Epithelial cell of esophagus (primary cell): ENCODE measurements at regions not wholly inside any gene's neighbourhood (a gene's known extent, or its start where the extent isn't known, plus 50 kb on each side); places are given as distances from the start of the nearest gene placed in this dataset.
"Not testable (repeated sequence)": the region's sequence is repeated elsewhere in the genome, so short reads cannot be mapped to it uniquely, and the experiment has no call there.

Experiments used
- DNase-seq: peaks from one replicate; pipeline ENCODE4 v3.0.0; 2010; ENCODE audit warnings: low read depth
- H3K4me3 ChIP-seq: 2 replicates; pipeline ENCODE4 v1.5.1; 2011; ENCODE audit warnings: mild to moderate bottlenecking, low read length, control low read depth
- CTCF ChIP-seq: IDR thresholded peaks from 2 replicates; pipeline ENCODE4 v1.5.1; 2011; ENCODE audit warnings: low read depth, mild to moderate bottlenecking, low read length, control low read depth, inconsistent platforms; ENCODE audit not compliant: insufficient read depth; ENCODE audit errors: missing control alignments

- no peak for TF ChIP-seq CTCF
- no peak overlapping the region for H3K4me3 ChIP-seq
- DNase-seq: no peak
Measured at GRCh38 chr17:54196751-54197150, 374.0 kb downstream of the KIF2B start.

GRCh38 chr17:54201380-54201779, 378.7 kb downstream of the KIF2B start:
- DNase-seq: not testable (repeated sequence)

GRCh38 chr17:54220829-54221228, 398.1 kb downstream of the KIF2B start:
- no peak for DNase-seq
- no peak overlapping the region for H3K4me3 ChIP-seq
- TF ChIP-seq CTCF: no peak

More at GRCh38 chr17:54201380-54201779, 378.7 kb downstream of the KIF2B start:
- not testable (repeated sequence) for H3K4me3 ChIP-seq

- TF ChIP-seq CTCF: no peak
- no peak overlapping the region for H3K4me3 ChIP-seq
- no peak for DNase-seq
Measured at GRCh38 chr17:54221499-54221898, 398.8 kb downstream of the KIF2B start.

GRCh38 chr17:54235571-54235970, 412.8 kb downstream of the KIF2B start:
- no peak for TF ChIP-seq CTCF
- H3K4me3 ChIP-seq: no peak overlapping the region
- DNase-seq: no peak

GRCh38 chr17:54237911-54238515, 415.3 kb downstream of the KIF2B start:
- no peak overlapping the region for H3K4me3 ChIP-seq
- DNase-seq: no peak
- no peak for TF ChIP-seq CTCF

GRCh38 chr17:54239291-54239690, 416.6 kb downstream of the KIF2B start:
- DNase-seq: no peak
- no peak overlapping the region for H3K4me3 ChIP-seq
- TF ChIP-seq CTCF: no peak

- no peak for DNase-seq
- TF ChIP-seq CTCF: no peak
- H3K4me3 ChIP-seq: no peak overlapping the region
Measured at GRCh38 chr17:54255696-54256095, 433.0 kb downstream of the KIF2B start.
